ENCODE measurements at regions not wholly inside any gene's neighbourhood (a gene's known extent, or its start where the extent isn't known, plus 50 kb on each side); places are given as distances from the start of the nearest gene placed in this dataset.

GRCh38 chr3:187612656-187613055, 57.5 kb downstream of the SST start:
- H3K36me3 Mint-ChIP-seq: no peaks in the 10 kb centered on the region
- Histone ChIP-seq H3K79me2 (ENCODE audit: insufficient read depth, low read length) (no peaks in the 10 kb centered on the region), H3K9ac (ENCODE audit: insufficient read depth, low read length, poor library complexity, severe bottlenecking) (no peak overlapping the region), H3K4me2 (replicated peaks; ENCODE audit: extremely low read depth, low read length, poor library complexity, severe bottlenecking) (no peak overlapping the region), H3K27ac (ENCODE audit: low read depth in 1 of 2, low read length in 2 of 2) (no peak overlapping the region), H4K20me1 (ENCODE audit: insufficient read depth, low read length) (no peaks in the 10 kb centered on the region), H3K36me3 (replicated peaks in 1 of 2; ENCODE audit: control insufficient read depth in 1 of 2, insufficient read depth in 2 of 2, low read length in 2 of 2) (no peaks in the 10 kb centered on the region), H3K4me1 (ENCODE audit: control insufficient read depth in 1 of 2, insufficient read depth in 2 of 2, low read length in 2 of 2) (no peaks in the 10 kb centered on the region), H2AFZ (ENCODE audit: insufficient read depth, low read depth, low read length, poor library complexity, severe bottlenecking) (no peak overlapping the region), H3K27me3 (ENCODE audit: control insufficient read depth in 2 of 2, insufficient read depth in 2 of 2, low read length in 2 of 2) (peaks cover 0 to 2% of the 10 kb centered on the region in 2 donors), H3K4me3 (replicated peaks in 1 of 3; ENCODE audit: low read depth in 2 of 3, low read length in 3 of 3) (no peak overlapping the region), H3K9me3 (replicated peaks in 1 of 2; ENCODE audit: control insufficient read depth in 1 of 2, insufficient read depth in 1 of 2, low read length in 2 of 2) (no peaks in the 10 kb centered on the region)
- no peak overlapping the region for H3K4me3 Mint-ChIP-seq
- no peaks in the 10 kb centered on the region for H3K4me1 Mint-ChIP-seq
- no peak overlapping the region for H3K27ac Mint-ChIP-seq
- DNase-seq: no peak
- WGBS (ENCODE audit: insufficient coverage): no CpG with 5 or more reads among the region's 1 CpG
- H3K27me3 Mint-ChIP-seq (ENCODE audit: low read depth in 3 of 3): peaks cover 4 to 12% (median 12%) of the 10 kb centered on the region in 3 donors
- intact Hi-C loops (cut with micrococcal nuclease): no loop called here
- H3K9me3 Mint-ChIP-seq: peaks cover 0 to 2% (median 0%) of the 10 kb centered on the region in 7 donors
- no peak for TF ChIP-seq CTCF (IDR thresholded peaks at IDR 0.05)

- 17% methylated on average over 1 of the region's 1 CpG for WGBS (ENCODE audit: insufficient coverage)
Measured at GRCh38 chr3:187610981-187611511, 59.1 kb downstream of the SST start.

More at GRCh38 chr3:187610981-187611511, 59.1 kb downstream of the SST start:
- Histone ChIP-seq H3K79me2 (ENCODE audit: insufficient read depth, low read length) (no peaks in the 10 kb centered on the region), H3K4me1 (ENCODE audit: control insufficient read depth in 1 of 2, insufficient read depth in 2 of 2, low read length in 2 of 2) (no peaks in the 10 kb centered on the region), H2AFZ (ENCODE audit: insufficient read depth, low read depth, low read length, poor library complexity, severe bottlenecking) (no peak overlapping the region), H3K27me3 (ENCODE audit: control insufficient read depth in 2 of 2, insufficient read depth in 2 of 2, low read length in 2 of 2) (peaks cover 0 to 2% of the 10 kb centered on the region in 2 donors), H4K20me1 (ENCODE audit: insufficient read depth, low read length) (no peaks in the 10 kb centered on the region), H3K9ac (ENCODE audit: insufficient read depth, low read length, poor library complexity, severe bottlenecking) (no peak overlapping the region), H3K9me3 (replicated peaks in 1 of 2; ENCODE audit: control insufficient read depth in 1 of 2, insufficient read depth in 1 of 2, low read length in 2 of 2) (no peaks in the 10 kb centered on the region), H3K36me3 (replicated peaks in 1 of 2; ENCODE audit: control insufficient read depth in 1 of 2, insufficient read depth in 2 of 2, low read length in 2 of 2) (no peaks in the 10 kb centered on the region), H3K4me3 (replicated peaks in 1 of 3; ENCODE audit: low read depth in 2 of 3, low read length in 3 of 3) (no peak overlapping the region), H3K4me2 (replicated peaks; ENCODE audit: extremely low read depth, low read length, poor library complexity, severe bottlenecking) (no peak overlapping the region), H3K27ac (ENCODE audit: low read depth in 1 of 2, low read length in 2 of 2) (no peak overlapping the region)
- no peak for DNase-seq
- Mint-ChIP-seq H3K4me3 (no peak overlapping the region), H3K27ac (no peak overlapping the region), H3K36me3 (no peaks in the 10 kb centered on the region), H3K27me3 (ENCODE audit: low read depth in 3 of 3) (peaks cover 6 to 21% (median 14%) of the 10 kb centered on the region in 3 donors), H3K4me1 (no peaks in the 10 kb centered on the region), H3K9me3 (peaks cover 0 to 2% (median 0%) of the 10 kb centered on the region in 7 donors)
- intact Hi-C loops (cut with micrococcal nuclease): no loop called here
- TF ChIP-seq CTCF (IDR thresholded peaks at IDR 0.05): no peak
